K562 (cell line): ENCODE measurements at regions not wholly inside any gene's neighbourhood (a gene's known extent, or its start where the extent isn't known, plus 50 kb on each side); places are given as distances from the start of the nearest gene placed in this dataset.

Source experiments
- CTCF ChIP-seq, 3 experiments: IDR thresholded peaks in 2 of 3; conservative IDR thresholded peaks in 1 of 3; 2 replicates each; pipeline ENCODE4 v1.5.1; 2011 to 2012; ENCODE audit warnings: low read length in 3 of 3, mild to moderate bottlenecking in 3 of 3, control low read depth in 2 of 3, improper control_type of control experiment in 1 of 3, inconsistent platforms in 1 of 3, low read depth in 1 of 3, mixed read lengths in 1 of 3, moderate library complexity in 1 of 3; ENCODE audit not compliant: insufficient read depth in 2 of 3
- RCOR1 ChIP-seq, 2 experiments: IDR thresholded peaks; 2 replicates each; pipeline ENCODE4 v1.6.1; 2012; ENCODE audit warnings: low read depth in 2 of 2, low read length in 2 of 2, borderline replicate concordance in 1 of 2, improper control_type of control experiment in 1 of 2
- SOX6 ChIP-seq: fragments of 450-650 bp; IDR thresholded peaks from 2 replicates; pipeline ENCODE4 v1.6.1; 2014; ENCODE audit warnings: mild to moderate bottlenecking
- ZBTB8A ChIP-seq: fragments of 450-650 bp; IDR thresholded peaks from 2 replicates; pipeline ENCODE4 v1.6.1; 2018; ENCODE audit warnings: mild to moderate bottlenecking, moderate library complexity; ENCODE audit not compliant: partially characterized antibody
- ZNF140 ChIP-seq: fragments of 250-450 bp; sonication (Bioruptor Pico); IDR thresholded peaks from 2 replicates; pipeline ENCODE4 v1.8.0; 2021; ENCODE audit warnings: moderate library complexity, mild to moderate bottlenecking, inconsistent platforms
- ZNF165 ChIP-seq: fragments of 250-450 bp; sonication (Bioruptor Pico); IDR thresholded peaks from 2 replicates; pipeline ENCODE4 v1.4.0; 2020; ENCODE audit warnings: borderline replicate concordance
- ZNF436 ChIP-seq: fragments of 250-450, 450-650 bp; sonication (Bioruptor Pico); formaldehyde crosslinking; IDR thresholded peaks from 2 replicates; pipeline ENCODE4 v1.7.0; 2020; ENCODE audit warnings: mild to moderate bottlenecking
- TF ChIP-seq, protein P1 (sequence below), 2 experiments: IDR thresholded peaks; 2 replicates each; pipeline ENCODE4 v1.6.1; 2012; ENCODE audit warnings: improper control_type of control experiment in 2 of 2, low read depth in 2 of 2, low read length in 2 of 2, borderline replicate concordance in 1 of 2

- TF ChIP-seq RCOR1 (IDR thresholded peaks at IDR 0.05; ENCODE audit: borderline replicate concordance in 1 of 2, low read depth in 2 of 2, low read length in 2 of 2) = no peak
- no peak for TF ChIP-seq ZNF436 (CRISPR knock-in tag)
- TF ChIP-seq ZBTB8A = no peak
- no peak for TF ChIP-seq ZNF140 (CRISPR knock-in tag)
- TF ChIP-seq SOX6 = no peak
- TF ChIP-seq ZNF165 (CRISPR knock-in tag) = no peak
- TF ChIP-seq, protein P1, sequence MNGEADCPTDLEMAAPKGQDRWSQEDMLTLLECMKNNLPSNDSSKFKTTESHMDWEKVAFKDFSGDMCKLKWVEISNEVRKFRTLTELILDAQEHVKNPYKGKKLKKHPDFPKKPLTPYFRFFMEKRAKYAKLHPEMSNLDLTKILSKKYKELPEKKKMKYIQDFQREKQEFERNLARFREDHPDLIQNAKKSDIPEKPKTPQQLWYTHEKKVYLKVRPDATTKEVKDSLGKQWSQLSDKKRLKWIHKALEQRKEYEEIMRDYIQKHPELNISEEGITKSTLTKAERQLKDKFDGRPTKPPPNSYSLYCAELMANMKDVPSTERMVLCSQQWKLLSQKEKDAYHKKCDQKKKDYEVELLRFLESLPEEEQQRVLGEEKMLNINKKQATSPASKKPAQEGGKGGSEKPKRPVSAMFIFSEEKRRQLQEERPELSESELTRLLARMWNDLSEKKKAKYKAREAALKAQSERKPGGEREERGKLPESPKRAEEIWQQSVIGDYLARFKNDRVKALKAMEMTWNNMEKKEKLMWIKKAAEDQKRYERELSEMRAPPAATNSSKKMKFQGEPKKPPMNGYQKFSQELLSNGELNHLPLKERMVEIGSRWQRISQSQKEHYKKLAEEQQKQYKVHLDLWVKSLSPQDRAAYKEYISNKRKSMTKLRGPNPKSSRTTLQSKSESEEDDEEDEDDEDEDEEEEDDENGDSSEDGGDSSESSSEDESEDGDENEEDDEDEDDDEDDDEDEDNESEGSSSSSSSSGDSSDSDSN (IDR thresholded peaks at IDR 0.05; ENCODE audit: borderline replicate concordance in 1 of 2, low read depth in 2 of 2, low read length in 2 of 2) = no peak
- no peak for TF ChIP-seq CTCF (IDR thresholded peaks at IDR 0.05 in 2 of 3, conservative IDR thresholded peaks at IDR 0.05 in 1 of 3; ENCODE audit: insufficient read depth in 2 of 3, low read depth in 1 of 3, low read length in 3 of 3)
Observed at GRCh38 chr6:147789430-147789947, 281.0 kb downstream of the SAMD5 start.
